ENCODE measurements at regions not wholly inside any gene's neighbourhood (a gene's known extent, or its start where the extent isn't known, plus 50 kb on each side); places are given as distances from the start of the nearest gene placed in this dataset.
"Not testable (repeated sequence)": the region's sequence is repeated elsewhere in the genome, so short reads cannot be mapped to it uniquely, and the experiment has no call there.

GRCh38 chr18:78805840-78806239 lies 173.8 kb upstream of the SALL3 start:
- DNase-seq (ENCODE audit: low read depth in 2 of 2) = no peak

- DNase-seq (ENCODE audit: low read depth in 2 of 2) = no peak
Measured at GRCh38 chr18:78807668-78808067, 171.9 kb upstream of the SALL3 start.

GRCh38 chr18:78809845-78810244 lies 169.8 kb upstream of the SALL3 start:
- DNase-seq (ENCODE audit: low read depth in 2 of 2) = no peak

GRCh38 chr18:78810706-78811105 lies 168.9 kb upstream of the SALL3 start:
- no peak for DNase-seq (ENCODE audit: low read depth in 2 of 2)

GRCh38 chr18:78812067-78812466 lies 167.6 kb upstream of the SALL3 start:
- DNase-seq (ENCODE audit: low read depth in 2 of 2) = no peak

GRCh38 chr18:78813156-78813555 lies 166.5 kb upstream of the SALL3 start:
- no peak for DNase-seq (ENCODE audit: low read depth in 2 of 2)

GRCh38 chr18:78813936-78814710 lies 165.5 kb upstream of the SALL3 start:
- DNase-seq (ENCODE audit: low read depth in 2 of 2) = no peak

GRCh38 chr18:78814766-78815165 lies 164.9 kb upstream of the SALL3 start:
- DNase-seq (ENCODE audit: low read depth in 2 of 2) = no peak

GRCh38 chr18:78816114-78816513 lies 163.5 kb upstream of the SALL3 start:
- no peak for DNase-seq (ENCODE audit: low read depth in 2 of 2)

- DNase-seq (ENCODE audit: low read depth in 2 of 2) = no peak
Measured at GRCh38 chr18:78816916-78817315, 162.7 kb upstream of the SALL3 start.

GRCh38 chr18:78818495-78818894 lies 161.1 kb upstream of the SALL3 start:
- no peak for DNase-seq (ENCODE audit: low read depth in 2 of 2)

GRCh38 chr18:78818961-78819360 lies 160.7 kb upstream of the SALL3 start:
- DNase-seq (ENCODE audit: low read depth in 2 of 2) = no peak

- DNase-seq (ENCODE audit: low read depth in 2 of 2) = no peak
Measured at GRCh38 chr18:78820161-78820834, 159.3 kb upstream of the SALL3 start.

- DNase-seq (ENCODE audit: low read depth in 2 of 2) = no peak
Measured at GRCh38 chr18:78821396-78821795, 158.2 kb upstream of the SALL3 start.

GRCh38 chr18:78822171-78822948 lies 157.3 kb upstream of the SALL3 start:
- DNase-seq (ENCODE audit: low read depth in 2 of 2) = no peak

GRCh38 chr18:78822949-78823285 lies 156.7 kb upstream of the SALL3 start:
- DNase-seq (ENCODE audit: low read depth in 2 of 2) = no peak

- no peak for DNase-seq (ENCODE audit: low read depth in 2 of 2)
Measured at GRCh38 chr18:78825168-78825567, 154.4 kb upstream of the SALL3 start.

GRCh38 chr18:78826631-78827030 lies 153.0 kb upstream of the SALL3 start:
- DNase-seq (ENCODE audit: low read depth in 2 of 2) = no peak

- DNase-seq (ENCODE audit: low read depth in 2 of 2) = no peak
Measured at GRCh38 chr18:78827141-78827540, 152.5 kb upstream of the SALL3 start.

- DNase-seq (ENCODE audit: low read depth in 2 of 2) = no peak
Measured at GRCh38 chr18:78828131-78828530, 151.5 kb upstream of the SALL3 start.

- not testable (repeated sequence) for DNase-seq (ENCODE audit: low read depth in 2 of 2)
Measured at GRCh38 chr18:78829026-78829425, 150.6 kb upstream of the SALL3 start.

- no peak for DNase-seq (ENCODE audit: low read depth in 2 of 2)
Measured at GRCh38 chr18:78830161-78830560, 149.5 kb upstream of the SALL3 start.

GRCh38 chr18:78830826-78831225 lies 148.8 kb upstream of the SALL3 start:
- DNase-seq (ENCODE audit: low read depth in 2 of 2) = no peak

All from stimulated activated CD8-positive, alpha-beta memory T cell treated with anti-CD3 and anti-CD28 coated beads, Interleukin-7, amount 100 ng/mL, for 4 hours (primary cell).